ENCODE measurements at regions not wholly inside any gene's neighbourhood (a gene's known extent, or its start where the extent isn't known, plus 50 kb on each side); places are given as distances from the start of the nearest gene placed in this dataset.
"Not testable (repeated sequence)": the region's sequence is repeated elsewhere in the genome, so short reads cannot be mapped to it uniquely, and the experiment has no call there.

DNA sequence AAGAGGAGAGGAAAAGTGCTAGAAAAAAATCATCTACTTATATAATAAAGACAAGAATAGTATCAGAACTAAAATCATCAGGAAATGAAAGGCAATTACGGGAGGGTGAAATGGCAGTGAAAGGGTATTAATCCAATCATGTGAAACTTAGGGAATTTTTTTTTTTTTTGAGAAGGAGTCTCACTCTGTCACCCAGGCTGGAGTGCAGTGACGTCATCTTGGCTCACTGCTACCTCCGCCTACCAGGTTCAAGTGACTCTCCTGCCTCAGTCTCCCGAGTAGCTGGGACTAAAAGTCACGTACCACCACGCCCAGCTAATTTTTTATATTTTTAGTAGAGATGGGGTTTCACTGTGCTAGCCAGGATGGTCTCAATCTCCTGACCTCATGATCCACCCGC lies 501.3 kb downstream of the COL12A1 start:
- not testable (repeated sequence) for TF ChIP-seq POLR2AphosphoS5, POLR2A (IDR thresholded peaks at IDR 0.05)
- TF ChIP-seq, protein P1, sequence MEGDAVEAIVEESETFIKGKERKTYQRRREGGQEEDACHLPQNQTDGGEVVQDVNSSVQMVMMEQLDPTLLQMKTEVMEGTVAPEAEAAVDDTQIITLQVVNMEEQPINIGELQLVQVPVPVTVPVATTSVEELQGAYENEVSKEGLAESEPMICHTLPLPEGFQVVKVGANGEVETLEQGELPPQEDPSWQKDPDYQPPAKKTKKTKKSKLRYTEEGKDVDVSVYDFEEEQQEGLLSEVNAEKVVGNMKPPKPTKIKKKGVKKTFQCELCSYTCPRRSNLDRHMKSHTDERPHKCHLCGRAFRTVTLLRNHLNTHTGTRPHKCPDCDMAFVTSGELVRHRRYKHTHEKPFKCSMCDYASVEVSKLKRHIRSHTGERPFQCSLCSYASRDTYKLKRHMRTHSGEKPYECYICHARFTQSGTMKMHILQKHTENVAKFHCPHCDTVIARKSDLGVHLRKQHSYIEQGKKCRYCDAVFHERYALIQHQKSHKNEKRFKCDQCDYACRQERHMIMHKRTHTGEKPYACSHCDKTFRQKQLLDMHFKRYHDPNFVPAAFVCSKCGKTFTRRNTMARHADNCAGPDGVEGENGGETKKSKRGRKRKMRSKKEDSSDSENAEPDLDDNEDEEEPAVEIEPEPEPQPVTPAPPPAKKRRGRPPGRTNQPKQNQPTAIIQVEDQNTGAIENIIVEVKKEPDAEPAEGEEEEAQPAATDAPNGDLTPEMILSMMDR (IDR thresholded peaks at IDR 0.05): not testable (repeated sequence)

All from upper lobe of left lung (tissue), 4 donors.